GF-D8 (cell line): ENCODE measurements at regions not wholly inside any gene's neighbourhood (a gene's known extent, or its start where the extent isn't known, plus 50 kb on each side); places are given as distances from the start of the nearest gene placed in this dataset.
"Not testable (repeated sequence)": the region's sequence is repeated elsewhere in the genome, so short reads cannot be mapped to it uniquely, and the experiment has no call there.

Experiments
- DNase-seq: peaks from one replicate; lab custom pipeline; 2025; lab: John Stamatoyannopoulos, UW

DNA sequence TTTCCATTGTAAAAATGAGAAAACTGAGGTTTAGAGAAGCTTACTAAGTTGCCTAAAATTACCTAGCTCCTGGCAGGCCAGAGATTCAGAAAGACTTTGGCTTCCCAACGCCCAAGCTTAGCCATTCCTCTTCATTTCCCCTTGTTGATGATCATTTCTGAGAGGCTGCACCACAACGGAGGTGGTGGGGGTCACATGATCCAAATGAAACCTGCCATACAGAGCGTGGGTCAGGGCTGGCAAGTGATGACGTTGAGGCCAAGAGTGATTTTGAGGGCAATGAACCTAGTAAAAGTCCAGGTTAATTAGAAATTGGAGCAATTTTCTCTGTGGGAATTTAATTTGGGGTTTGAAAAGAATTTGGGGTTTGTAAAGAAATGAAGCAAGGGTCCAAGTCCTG, 109.9 kb downstream of the TMEM182 start:
- DNase-seq = no peak

DNA sequence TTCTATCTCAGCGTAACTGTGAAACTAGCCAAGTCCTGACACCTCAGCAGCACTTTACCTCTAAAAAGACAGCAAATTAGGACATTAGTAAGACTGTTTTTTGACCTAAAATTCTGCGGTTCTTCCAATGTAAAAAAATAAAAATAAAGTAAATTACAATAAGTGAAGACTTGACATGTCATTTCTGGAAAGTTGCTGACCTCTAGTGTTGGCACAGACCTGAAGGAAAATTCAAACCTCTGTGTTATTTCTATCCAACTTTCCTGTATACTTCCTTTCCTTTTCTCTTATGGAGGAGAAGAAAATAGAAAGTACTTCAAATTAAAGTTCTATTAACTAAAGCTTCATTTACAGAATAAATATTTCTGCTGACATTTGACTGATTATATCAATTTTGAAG, 110.6 kb downstream of the TMEM182 start:
- DNase-seq = peak; percentile 20

DNA sequence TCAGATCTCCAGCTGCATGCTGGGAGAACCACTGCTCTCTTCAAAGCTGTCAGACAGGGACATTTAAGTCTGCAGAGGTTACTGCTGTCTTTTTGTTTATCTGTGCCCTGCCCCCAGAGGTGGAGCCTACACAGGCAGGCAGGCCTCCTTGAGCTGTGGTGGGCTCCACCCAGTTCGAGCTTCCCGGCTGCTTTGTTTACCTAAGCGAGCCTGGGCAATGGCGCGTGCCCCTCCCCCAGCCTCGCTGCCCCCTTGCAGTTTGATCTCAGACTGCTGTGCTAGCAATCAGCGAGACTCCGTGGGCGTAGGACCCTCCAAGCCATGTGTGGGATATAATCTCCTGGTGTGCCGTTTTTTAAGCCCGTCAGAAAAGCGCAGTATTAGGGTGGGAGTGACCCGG, 117.7 kb downstream of the TMEM182 start:
- DNase-seq = not testable (repeated sequence)

DNA sequence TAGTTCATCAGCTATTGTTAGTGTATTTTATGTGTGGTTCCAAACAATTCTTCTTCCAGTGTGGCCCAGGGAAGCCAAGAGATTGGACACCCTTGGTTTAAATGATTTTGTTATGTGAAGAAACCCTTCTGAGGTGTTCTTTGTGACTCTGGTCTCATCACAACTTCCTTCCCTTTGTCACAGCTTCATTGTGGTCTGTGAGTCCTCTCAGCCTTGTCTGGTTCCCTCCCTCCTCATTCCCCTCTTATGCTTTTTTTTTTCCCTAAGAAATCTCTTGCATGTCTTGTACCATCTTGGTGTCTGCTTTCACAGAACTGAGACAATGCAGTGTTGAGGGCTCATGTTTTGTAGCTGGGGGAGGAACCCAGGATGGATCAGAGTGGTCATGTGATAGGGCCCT, 118.9 kb downstream of the TMEM182 start:
- DNase-seq = peak; percentile 23

DNA sequence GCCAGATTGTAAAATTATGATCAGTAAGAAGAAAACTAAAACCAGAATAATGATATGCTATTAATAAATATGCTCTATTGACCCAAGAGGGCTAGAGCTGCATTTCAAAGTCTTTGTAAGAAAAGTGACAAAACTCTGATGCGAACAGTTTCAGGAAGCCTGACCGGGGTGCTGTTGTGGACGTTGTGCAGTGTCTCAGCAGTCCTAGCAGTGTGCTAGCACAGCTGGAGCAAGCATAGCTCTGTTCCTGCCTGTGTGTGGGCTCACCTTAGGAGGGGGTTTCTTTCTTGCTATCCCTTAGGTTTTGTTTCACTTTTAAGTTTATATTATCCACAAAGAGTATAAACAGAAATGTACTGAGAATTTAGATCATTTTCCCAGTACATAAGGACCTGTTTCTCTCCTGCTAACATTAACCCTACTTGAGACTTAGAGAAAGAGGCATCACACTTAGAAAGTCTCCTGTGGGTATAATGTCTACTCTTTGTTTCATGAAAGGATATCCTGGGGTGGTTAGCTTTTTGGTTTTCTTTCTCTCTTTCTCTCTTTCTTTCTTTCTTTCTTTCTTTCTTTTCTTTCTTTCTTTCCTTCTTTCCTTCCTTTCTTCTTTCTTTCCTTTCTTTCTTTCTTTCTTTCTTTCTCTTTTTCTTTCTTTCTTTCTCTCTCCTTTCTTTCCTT, 124.5 kb downstream of the TMEM182 start:
- DNase-seq = no peak

DNA sequence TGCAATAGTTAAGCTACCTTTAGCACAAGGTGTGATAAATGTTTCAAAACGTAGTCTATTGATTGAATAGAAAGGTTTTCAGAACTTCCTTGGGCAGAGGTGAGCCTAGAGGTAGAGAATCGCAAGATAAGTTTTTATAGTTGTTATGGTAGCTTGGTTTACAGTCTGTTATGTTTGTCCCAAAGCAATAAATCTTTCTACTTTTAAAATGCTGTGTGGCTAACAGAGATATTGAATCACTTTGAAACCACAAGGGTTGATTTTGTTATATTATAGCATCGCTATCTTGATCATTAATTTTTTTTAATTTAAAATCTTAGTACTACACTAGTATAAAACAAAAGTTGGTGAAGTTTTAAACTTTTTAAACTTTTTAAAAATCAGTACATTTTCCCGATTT, 126.7 kb downstream of the TMEM182 start:
- DNase-seq = no peak

DNA sequence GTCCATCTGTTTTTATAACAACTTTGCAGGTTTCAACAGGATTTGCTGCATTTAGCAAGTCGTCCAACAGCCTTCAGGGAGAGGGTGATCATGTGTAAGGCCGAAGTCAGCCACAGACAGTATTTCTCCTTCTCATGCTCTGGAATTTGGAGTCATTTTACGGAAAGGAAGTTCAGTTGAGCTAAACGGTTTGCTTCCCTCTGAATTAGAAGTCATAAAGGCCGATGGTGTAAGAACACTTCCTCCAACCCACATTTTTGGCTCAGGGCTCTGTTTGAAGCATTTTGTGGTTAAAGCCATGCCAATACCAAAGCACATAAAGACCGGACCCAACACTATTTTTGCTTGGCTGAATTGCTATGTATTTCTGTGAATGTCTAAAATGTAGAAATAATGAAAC, 129.5 kb downstream of the TMEM182 start:
- DNase-seq = peak; percentile 96

DNA sequence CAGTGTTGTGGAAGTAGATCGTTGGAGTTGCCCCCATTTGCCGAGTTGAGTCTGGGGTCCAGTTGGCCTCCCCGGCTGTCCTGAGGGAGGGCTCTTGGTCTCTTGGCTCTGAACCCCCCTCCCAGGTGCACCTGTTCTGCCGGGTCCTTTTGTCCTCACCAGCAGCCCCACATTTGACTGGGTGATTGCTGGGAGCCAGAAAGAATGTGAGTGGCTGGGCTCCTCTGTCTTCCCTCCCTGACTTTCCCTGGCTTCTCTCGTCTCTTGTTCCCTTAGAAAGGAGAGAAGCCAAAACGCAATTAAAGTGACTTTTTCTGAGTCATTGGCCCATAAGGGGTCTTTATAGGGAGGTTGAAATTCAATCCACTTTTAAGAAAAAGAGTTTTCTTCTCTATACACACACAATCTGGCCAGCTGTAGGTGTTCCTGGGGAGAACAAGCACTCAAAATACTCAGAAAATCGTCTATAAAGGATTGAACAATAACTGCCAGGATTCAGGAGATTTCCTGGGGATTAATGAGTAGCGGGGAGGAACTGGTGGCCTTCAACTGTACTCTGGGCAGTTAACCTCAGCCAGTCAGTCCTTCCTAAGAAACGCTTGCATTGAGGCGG, 131.0 kb downstream of the TMEM182 start:
- no peak for DNase-seq

DNA sequence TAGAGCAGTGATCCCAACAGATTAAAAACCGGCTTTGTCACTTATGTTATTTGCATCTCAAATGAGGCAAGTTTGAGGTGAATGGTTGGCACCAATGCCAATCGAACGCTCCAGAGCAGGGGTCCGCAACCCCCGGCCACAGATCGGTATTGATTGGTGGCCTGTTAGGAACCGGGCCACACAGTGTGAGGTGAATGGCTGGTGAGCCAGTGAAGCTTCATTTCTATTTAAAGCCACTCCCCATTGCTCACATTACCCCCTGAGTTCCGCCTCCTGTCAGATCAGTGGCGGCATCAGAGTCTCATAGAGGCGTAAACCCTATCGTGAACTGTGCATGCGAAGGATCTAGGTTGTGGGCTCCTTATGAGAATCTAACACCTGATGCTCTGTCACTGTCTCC, 132.0 kb downstream of the TMEM182 start:
- no peak for DNase-seq

DNA sequence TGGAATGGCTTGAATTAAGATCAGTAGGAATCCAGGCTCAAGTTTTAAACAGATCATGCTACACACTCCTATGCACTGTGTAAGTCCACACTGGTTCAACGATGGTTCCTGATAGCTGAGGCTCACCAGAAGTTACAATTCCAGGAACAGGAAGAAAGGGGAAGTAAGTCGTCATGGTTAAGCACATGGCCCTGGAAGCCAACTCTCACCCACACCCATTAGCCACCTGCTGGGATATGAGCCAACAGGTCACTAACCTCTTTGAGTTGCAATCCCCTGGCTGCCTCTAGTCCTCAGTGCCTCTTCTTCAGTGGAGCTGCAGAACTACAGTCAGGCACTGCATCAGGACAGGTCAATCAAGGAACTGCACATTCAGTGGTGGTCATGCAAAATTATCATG, 133.5 kb downstream of the TMEM182 start:
- peak; percentile 95 for DNase-seq

DNA sequence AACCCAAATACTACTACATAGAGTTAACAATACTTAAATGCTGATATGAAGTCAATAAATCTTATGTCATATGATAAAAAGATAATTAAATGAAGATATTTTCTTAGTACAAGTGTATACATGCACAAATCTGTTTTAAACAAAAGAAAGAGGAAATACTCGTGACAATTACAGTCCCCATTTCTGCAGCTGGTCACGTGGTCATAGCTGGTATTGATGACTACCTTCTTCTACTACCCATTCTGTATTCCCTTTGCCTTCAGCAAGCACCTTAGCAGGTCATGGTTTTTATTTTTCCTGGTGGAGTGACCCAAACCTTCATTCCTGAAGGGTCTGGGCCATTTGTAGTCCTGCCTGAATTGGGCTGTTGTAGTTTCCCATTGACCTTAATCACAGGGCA, 147.4 kb downstream of the TMEM182 start:
- not testable (repeated sequence) for DNase-seq

DNA sequence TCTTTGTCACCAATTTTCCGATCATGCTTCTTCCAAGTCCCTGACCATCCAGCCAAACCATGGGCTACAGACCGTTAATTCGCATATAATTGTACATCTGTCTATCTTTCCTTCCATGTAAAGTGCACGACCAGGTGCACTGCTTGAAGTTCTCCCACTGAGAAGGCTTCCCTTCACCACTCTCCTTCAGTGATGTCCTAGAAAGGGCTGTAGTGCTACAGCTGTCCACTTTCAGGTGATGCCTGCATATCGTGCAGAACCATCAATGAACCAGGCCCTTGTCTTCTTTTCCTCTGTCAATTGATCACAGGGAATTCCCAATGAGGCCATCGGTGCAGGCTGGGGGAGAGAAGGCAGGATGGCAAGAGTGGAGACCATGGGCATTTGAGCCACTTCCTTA, 148.9 kb downstream of the TMEM182 start:
- DNase-seq = no peak

DNA sequence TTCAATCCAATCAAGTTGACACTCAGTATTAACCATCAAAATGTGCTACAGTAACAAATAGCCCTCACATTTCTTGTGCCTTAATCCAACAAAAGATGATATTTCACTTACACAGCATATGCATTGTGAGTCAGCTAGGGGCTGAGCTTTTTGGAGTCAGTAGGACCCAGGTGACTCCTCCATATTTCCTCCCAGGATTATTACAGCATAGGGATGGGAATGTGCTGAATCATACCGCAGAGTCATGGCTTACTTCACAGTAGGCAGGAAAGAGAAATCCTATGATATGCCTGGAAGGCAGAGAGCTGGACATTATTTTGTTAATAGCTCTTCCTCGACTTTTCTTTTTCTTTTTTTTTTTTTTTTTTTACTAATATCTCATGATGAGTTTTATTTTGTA, 153.3 kb downstream of the TMEM182 start:
- no peak for DNase-seq

DNA sequence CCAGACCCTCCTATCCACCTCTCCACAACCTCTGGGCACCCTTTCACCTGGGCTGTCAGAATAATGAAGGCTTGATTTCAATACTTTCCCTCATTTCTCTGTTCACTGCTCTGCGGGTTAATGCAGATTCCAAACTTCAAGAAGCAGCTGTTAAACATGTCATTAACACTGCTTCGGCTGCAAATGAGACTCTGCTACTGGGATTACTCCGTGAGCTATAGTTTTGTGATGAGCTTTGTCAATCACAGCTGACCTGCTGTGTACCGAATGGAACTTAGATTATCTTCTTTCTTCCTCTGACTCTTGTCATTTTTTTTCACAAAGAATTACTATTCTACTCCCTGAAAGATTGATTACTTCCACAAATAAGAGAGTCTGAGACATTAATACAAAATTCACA, 160.5 kb downstream of the TMEM182 start:
- DNase-seq = no peak

DNA sequence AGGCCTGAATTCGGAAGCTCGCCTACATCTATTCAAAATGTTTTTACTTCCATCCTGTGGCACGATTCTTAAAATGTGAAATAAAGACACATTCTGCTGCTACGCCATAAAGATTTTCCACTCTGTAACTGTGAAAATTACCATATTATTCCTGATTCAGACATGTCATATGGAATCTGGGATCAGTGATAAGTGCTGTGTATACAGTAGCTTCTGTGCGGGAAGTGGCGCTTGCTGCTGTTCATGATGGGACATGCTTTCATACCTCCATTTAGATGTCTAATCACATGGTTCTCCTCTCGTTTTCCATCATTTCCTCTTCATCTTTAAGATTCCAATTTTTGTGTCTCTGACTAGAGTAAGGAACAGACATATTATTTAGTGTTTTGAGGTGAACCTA, 163.2 kb downstream of the TMEM182 start:
- DNase-seq = no peak

DNA sequence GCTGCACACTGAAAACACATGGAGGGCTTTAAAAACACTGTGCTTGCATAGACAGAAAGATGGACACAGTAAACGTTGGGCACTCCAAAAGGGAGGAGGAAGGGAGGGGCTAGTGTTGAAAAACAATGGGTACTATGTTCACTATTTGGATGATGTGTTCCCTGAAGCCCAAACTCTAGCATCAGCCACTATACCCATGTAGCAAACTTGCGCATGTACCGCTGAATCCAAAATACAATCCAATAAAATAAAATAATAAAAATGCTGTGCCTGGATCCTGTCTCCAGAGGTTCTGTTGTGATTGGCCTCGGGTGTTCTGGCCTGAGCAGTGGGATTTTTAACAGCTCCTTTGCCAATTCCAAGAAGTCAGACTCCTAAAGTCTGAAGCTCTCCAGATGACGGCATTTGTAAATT, 166.0 kb downstream of the TMEM182 start:
- DNase-seq = no peak

DNA sequence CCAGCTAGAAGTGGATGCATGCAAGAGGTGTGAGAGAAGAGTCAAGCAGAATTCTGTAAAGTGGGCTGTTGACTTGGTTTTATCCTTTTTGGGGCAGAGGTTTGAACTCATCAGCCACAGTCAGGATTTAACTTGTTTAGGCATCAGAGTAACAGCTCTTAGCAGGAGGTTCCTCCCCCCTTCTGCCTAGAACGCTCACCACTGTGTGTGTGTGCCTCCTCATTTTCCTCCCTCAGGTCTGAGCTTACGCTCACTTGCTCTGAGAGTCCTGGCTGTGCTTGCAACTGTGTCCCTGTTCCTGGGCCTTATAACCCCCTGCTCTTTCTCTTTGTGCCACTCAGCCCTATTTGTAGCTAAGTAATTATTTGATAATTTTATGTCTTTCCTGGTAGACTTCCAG, 167.9 kb downstream of the TMEM182 start:
- DNase-seq = no peak

DNA sequence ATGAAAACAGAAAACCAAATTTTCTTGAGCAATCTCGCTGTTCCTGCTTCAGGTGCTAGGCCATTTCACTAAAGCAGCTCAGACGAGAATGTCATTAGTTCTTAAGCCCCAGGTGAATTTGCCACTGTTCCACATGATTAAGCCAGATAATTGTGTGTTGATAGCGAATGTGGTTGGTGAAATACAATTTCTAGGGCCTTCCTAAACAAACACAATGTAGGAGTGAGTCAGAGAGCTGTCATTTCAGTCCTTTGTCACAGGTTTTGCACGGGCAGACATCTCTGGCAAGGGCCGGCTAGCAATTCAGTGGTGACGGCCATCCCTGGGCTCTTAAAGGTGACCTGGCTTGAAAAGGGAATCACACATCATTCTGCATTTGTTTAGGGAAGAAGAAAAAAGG, 170.7 kb downstream of the TMEM182 start:
- no peak for DNase-seq

DNA sequence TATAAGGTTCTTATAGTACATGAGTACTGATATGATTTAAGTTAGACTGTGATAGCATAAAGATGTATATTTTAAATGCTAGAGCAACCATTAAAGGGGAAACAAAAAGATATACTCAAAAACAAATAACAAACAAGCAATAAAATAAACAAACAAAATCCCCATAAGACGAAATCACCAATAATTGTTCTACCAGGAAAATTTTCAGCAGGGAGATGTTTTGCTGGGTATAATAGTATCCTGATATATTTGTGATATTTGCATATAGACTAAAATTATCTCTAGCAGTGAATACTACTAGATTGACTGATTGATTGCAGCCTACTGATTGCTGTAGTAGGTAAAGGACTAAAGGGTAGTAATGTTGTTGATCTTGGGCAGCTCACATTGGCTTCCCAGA, 177.4 kb downstream of the TMEM182 start:
- no peak for DNase-seq

DNA sequence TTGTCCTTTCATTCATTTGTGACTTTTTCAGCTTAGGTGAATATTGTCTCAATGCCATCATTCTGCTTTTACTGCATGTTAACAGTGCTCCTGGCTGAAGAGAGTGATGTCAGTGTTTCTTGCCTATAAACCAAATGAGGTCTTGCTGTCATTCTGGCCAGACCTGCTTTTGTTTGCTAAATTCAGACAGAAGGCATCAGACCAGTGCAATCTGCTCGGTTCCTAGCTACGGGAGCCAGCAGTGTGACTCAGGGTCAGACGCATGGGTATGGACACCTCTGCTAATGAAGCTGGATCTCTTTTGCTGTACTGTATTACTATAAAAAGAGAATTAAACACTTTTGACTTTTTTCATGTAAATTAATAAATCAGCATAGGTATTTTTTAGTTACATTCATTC, 178.9 kb downstream of the TMEM182 start:
- DNase-seq = no peak

DNA sequence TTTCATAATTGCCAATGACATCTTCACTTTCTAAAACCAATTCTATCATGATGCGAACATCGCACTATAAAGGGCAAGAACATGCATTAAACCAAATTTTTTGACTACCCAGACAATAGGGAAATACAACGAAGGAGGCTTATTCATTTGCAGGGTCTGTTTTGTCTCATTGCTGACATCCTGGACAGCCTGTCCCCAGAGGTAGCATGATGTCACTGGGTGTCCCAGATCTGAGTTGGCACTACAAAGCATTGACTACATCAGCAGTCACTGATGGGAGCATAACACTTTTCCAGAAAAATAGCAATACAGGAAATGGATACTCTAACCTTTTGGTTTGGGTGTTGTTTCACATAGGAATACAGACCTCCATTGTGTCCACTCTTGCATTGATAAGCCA, 180.3 kb downstream of the TMEM182 start:
- no peak for DNase-seq

DNA sequence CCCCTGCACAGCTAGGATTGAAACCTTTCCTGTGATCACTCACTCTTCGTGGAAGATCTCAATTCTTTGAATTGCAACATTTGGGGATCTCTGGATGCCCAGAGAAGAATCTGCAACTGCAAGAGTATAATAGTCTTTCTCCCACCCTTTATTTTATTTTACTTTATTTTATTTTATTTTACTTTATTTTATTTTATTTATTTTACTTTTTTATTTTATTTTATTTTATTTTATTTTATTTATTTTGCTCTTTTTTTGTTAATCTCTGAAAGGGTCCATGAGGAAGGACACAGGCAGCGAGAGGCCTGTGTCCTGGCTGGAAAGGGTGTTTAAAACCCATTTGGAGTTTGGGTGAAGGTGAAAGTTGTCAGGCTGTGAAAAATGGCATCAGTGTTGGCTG, 181.4 kb downstream of the TMEM182 start:
- DNase-seq = no peak

DNA sequence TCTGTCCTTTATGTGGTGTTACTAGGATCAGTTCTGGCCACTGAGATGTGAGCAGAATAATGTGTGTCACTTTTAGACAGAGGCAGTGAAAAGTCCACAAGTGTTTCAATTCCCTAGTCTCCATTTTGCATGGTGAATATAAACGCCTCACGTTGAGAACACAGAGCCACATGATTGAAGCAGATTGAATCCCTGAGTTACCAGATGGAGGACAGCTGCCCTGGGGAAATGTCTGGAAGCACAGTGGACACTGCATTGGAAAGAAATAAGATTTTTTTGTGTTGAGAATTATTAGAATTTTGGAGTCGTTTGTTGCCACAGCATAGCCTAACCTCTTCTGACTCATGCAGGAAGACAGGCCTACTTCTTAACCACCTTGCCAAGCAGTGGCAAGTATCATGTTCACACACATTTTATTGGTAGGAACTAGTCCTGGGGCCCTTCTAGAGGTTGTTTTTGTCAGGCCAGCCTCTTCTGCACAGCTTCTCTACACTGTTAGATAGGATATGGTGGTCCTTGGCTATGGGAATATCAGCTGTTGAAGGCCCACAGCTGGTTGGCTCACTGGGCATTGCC, 188.6 kb downstream of the TMEM182 start:
- DNase-seq = peak; percentile 2

DNA sequence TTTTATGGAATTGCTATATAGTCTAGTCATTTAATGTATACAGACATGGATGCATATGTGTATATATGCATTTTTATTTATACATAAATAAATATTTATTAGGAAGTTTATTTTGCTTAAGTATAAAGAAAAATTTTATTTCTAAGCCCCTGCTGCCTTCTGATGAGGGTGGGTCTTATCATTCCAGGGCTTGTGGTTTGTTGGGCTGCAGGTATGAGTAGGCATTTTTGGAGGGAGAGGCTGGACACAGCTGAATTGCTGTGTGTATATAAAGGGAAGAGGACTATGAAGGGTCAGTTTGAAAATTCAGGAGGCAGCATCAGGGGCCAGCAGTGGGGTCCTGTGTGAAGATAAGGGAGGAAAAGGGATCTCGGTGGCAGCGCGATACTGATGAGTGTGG, 189.4 kb downstream of the TMEM182 start:
- DNase-seq = no peak
